ENCODE measurements at regions not wholly inside any gene's neighbourhood (a gene's known extent, or its start where the extent isn't known, plus 50 kb on each side); places are given as distances from the start of the nearest gene placed in this dataset.

DNA sequence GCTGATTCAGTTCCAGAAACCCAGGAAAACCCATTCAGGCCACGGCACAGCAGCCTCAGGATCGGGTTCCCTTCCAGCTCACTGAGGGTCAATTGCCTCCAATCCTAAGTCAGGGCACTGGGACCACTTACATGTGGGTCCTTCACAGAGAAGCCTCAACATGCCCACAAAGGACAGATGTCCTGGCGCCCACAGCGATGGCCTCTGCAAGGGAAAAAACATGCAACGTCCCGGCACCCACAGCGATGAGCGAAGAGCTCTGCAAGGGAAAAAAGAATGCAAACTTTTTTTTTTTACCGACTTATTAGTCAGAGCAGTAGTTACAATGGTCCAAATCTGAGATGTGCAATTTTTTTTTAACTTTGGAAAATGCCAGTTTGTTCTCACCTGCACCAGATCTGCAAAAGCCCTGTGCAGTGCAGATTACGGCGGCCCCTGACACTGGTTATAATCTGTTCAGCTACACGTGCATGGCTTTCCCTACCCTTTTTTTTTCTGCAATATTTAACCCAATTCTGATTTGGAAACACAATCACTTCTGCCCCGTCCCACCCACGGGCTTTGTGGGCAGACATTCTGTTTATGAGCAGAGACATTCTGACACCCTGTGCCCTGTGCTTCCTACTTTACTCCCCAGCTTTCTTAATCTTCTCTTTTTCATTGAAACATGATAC is 159.3 kb upstream of the SALL3 start:
- H3K4me3 ChIP-seq (ENCODE audit: low read depth, low read length): no peak overlapping the region
- DNase-seq (ENCODE audit: low read depth): no peak
- TF ChIP-seq CTCF (conservative IDR thresholded peaks at IDR 0.05; ENCODE audit: low read depth, low read length): no peak

- no peak for DNase-seq (ENCODE audit: low read depth)
- no peak overlapping the region for H3K4me3 ChIP-seq (ENCODE audit: low read depth, low read length)
- TF ChIP-seq CTCF (conservative IDR thresholded peaks at IDR 0.05; ENCODE audit: low read depth, low read length): no peak
Observed at GRCh38 chr18:78821396-78821795, 158.2 kb upstream of the SALL3 start.

DNA sequence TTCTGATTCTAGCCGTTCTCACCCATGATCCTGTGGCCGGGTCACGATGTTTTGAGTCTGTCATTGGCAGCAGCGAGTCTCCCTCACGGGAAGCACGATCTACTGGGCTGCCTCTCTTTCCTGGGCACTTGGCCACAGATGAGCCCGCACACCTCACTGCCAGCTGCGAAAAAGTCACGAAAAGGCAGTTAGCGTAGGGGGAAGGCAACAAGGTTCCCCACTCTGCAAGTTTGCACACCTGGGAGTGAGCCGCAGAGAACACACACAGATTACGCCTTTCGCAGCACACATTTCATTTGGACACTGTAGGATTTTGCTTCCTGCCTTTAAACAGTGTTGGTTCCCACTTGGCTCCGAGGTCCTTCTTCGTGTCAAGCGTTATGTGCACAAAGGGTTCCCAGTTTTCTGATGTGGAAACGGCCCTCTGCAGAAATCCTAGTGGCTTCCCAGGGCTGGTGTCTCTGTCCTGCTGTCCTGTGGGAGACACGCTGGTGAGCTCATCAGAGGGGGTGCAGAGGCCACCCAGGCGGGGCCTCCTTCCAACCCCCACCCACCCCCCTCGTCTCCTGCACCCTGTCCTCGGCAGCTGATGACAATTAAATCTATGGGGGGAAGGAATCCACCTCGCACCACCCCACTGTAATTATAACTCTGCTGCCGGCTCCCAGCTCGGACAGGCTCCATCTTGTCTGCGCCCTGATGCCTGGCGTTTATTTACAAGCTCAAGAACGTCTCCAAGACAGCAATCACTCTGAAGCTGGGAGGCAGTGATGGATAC is 157.3 kb upstream of the SALL3 start:
- no peak for DNase-seq (ENCODE audit: low read depth)
- no peak for TF ChIP-seq CTCF (conservative IDR thresholded peaks at IDR 0.05; ENCODE audit: low read depth, low read length)
- no peak overlapping the region for H3K4me3 ChIP-seq (ENCODE audit: low read depth, low read length)

- no peak overlapping the region for H3K4me3 ChIP-seq (ENCODE audit: low read depth, low read length)
- DNase-seq (ENCODE audit: low read depth): no peak
- no peak for TF ChIP-seq CTCF (conservative IDR thresholded peaks at IDR 0.05; ENCODE audit: low read depth, low read length)
Observed at GRCh38 chr18:78822949-78823285, 156.7 kb upstream of the SALL3 start.

DNA sequence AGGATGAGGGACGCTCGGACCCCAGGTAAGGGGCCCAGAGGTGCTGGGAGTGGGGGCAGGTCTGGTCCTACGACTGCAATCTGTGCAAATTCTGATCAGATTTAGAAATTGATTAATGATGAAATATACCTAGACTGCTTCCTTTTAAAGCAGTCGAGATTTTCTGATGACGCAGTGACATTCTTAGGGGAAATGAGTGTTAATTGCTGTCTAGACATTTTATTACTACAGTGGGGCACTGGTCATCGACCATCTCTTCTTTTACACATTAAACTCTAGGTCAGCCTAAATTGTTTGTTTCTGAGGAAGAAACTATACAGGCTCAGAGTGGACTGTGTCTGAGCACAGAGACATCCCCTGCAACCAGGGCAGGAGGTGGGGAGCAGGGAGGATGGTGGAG is 154.4 kb upstream of the SALL3 start:
- H3K4me3 ChIP-seq (ENCODE audit: low read depth, low read length): no peak overlapping the region
- DNase-seq (ENCODE audit: low read depth): no peak
- no peak for TF ChIP-seq CTCF (conservative IDR thresholded peaks at IDR 0.05; ENCODE audit: low read depth, low read length)

GRCh38 chr18:78826631-78827030 is 153.0 kb upstream of the SALL3 start:
- no peak overlapping the region for H3K4me3 ChIP-seq (ENCODE audit: low read depth, low read length)
- DNase-seq (ENCODE audit: low read depth): no peak
- no peak for TF ChIP-seq CTCF (conservative IDR thresholded peaks at IDR 0.05; ENCODE audit: low read depth, low read length)

DNA sequence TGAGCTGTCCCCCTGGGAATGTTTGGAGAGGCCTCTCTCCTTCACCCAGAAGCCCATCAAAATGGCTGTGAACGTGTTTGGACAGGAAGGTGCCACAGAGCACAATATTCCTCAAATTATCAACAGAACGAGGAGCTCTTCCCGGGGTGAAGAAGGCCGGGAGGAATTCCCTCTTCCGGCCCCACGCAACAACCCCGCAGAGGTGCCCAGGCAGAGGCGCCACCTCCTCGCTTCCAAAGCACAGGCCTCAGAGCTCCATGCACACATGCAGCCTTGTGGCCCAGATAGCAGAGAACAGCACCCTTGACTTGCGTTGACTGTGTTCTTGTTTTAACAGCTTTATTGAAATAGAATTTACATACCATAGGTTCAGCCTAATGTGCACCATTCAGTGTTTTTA is 152.5 kb upstream of the SALL3 start:
- no peak for TF ChIP-seq CTCF (conservative IDR thresholded peaks at IDR 0.05; ENCODE audit: low read depth, low read length)
- no peak overlapping the region for H3K4me3 ChIP-seq (ENCODE audit: low read depth, low read length)
- DNase-seq (ENCODE audit: low read depth): no peak
